ENCODE measurements at regions not wholly inside any gene's neighbourhood (a gene's known extent, or its start where the extent isn't known, plus 50 kb on each side); places are given as distances from the start of the nearest gene placed in this dataset.

- H3K79me2 ChIP-seq (ENCODE audit: control insufficient read depth, insufficient read depth, low read length, unreplicated experiment) = no peaks in the 10 kb centered on the region
- H3K27me3 ChIP-seq (ENCODE audit: insufficient read depth, low read length) = peaks cover 5% of the 10 kb centered on the region; the same call in 1 of the 2 replicates
- H3K4me3 ChIP-seq (ENCODE audit: low read depth, low read length) = no peak overlapping the region
- H2AFZ ChIP-seq (ENCODE audit: low read length, unreplicated experiment) = no peak overlapping the region
- H3K27ac ChIP-seq (ENCODE audit: low read depth, low read length) = no peak overlapping the region
- H3K4me1 ChIP-seq (ENCODE audit: control insufficient read depth, insufficient read depth, low read length, unreplicated experiment) = no peaks in the 10 kb centered on the region
- H3K36me3 ChIP-seq (ENCODE audit: insufficient read depth, low read length) = no peaks in the 10 kb centered on the region
Measured at GRCh38 chr17:34133350-34133749, 121.7 kb upstream of the CCL2 start.

GRCh38 chr17:34135841-34136240, 119.2 kb upstream of the CCL2 start:
- Histone ChIP-seq H3K79me2 (ENCODE audit: control insufficient read depth, insufficient read depth, low read length, unreplicated experiment) (no peaks in the 10 kb centered on the region), H3K4me3 (ENCODE audit: low read depth, low read length) (no peak overlapping the region), H3K27me3 (ENCODE audit: insufficient read depth, low read length) (peaks cover 18% of the 10 kb centered on the region), H3K36me3 (ENCODE audit: insufficient read depth, low read length) (no peaks in the 10 kb centered on the region), H3K4me1 (ENCODE audit: control insufficient read depth, insufficient read depth, low read length, unreplicated experiment) (no peaks in the 10 kb centered on the region), H3K27ac (ENCODE audit: low read depth, low read length) (no peak overlapping the region), H2AFZ (ENCODE audit: low read length, unreplicated experiment) (no peak overlapping the region)

- no peak overlapping the region for H3K27ac ChIP-seq (ENCODE audit: low read depth, low read length)
- no peaks in the 10 kb centered on the region for H3K79me2 ChIP-seq (ENCODE audit: control insufficient read depth, insufficient read depth, low read length, unreplicated experiment)
- no peak overlapping the region for H2AFZ ChIP-seq (ENCODE audit: low read length, unreplicated experiment)
- no peaks in the 10 kb centered on the region for H3K36me3 ChIP-seq (ENCODE audit: insufficient read depth, low read length)
- no peak overlapping the region for H3K4me3 ChIP-seq (ENCODE audit: low read depth, low read length)
- peaks cover 18% of the 10 kb centered on the region for H3K27me3 ChIP-seq (ENCODE audit: insufficient read depth, low read length)
- H3K4me1 ChIP-seq (ENCODE audit: control insufficient read depth, insufficient read depth, low read length, unreplicated experiment) = no peaks in the 10 kb centered on the region
Measured at GRCh38 chr17:34140006-34140405, 115.1 kb upstream of the CCL2 start.

- Histone ChIP-seq H2AFZ (ENCODE audit: low read length, unreplicated experiment) (no peak overlapping the region), H3K4me3 (ENCODE audit: low read depth, low read length) (no peak overlapping the region), H3K27ac (ENCODE audit: low read depth, low read length) (no peak overlapping the region), H3K27me3 (ENCODE audit: insufficient read depth, low read length) (peaks cover 18% of the 10 kb centered on the region), H3K36me3 (ENCODE audit: insufficient read depth, low read length) (no peaks in the 10 kb centered on the region), H3K79me2 (ENCODE audit: control insufficient read depth, insufficient read depth, low read length, unreplicated experiment) (no peaks in the 10 kb centered on the region), H3K4me1 (ENCODE audit: control insufficient read depth, insufficient read depth, low read length, unreplicated experiment) (no peaks in the 10 kb centered on the region)
Measured at GRCh38 chr17:34141590-34141989, 113.5 kb upstream of the CCL2 start.

GRCh38 chr17:34143430-34143829, 111.7 kb upstream of the CCL2 start:
- no peaks in the 10 kb centered on the region for H3K79me2 ChIP-seq (ENCODE audit: control insufficient read depth, insufficient read depth, low read length, unreplicated experiment)
- H3K27ac ChIP-seq (ENCODE audit: low read depth, low read length) = no peak overlapping the region

GRCh38 chr17:34146440-34147043, 108.5 kb upstream of the CCL2 start:
- no peaks in the 10 kb centered on the region for H3K4me1 ChIP-seq (ENCODE audit: control insufficient read depth, insufficient read depth, low read length, unreplicated experiment)
- no peak overlapping the region for H3K4me3 ChIP-seq (ENCODE audit: low read depth, low read length)

More at GRCh38 chr17:34143430-34143829, 111.7 kb upstream of the CCL2 start:
- Histone ChIP-seq H3K4me3 (ENCODE audit: low read depth, low read length) (no peak overlapping the region), H3K27me3 (ENCODE audit: insufficient read depth, low read length) (peaks cover 12% of the 10 kb centered on the region; the same call in 1 of the 2 replicates), H3K36me3 (ENCODE audit: insufficient read depth, low read length) (no peaks in the 10 kb centered on the region), H2AFZ (ENCODE audit: low read length, unreplicated experiment) (no peak overlapping the region), H3K4me1 (ENCODE audit: control insufficient read depth, insufficient read depth, low read length, unreplicated experiment) (no peaks in the 10 kb centered on the region)

GRCh38 chr17:34151102-34151501, 104.0 kb upstream of the CCL2 start:
- no peaks in the 10 kb centered on the region for H3K79me2 ChIP-seq (ENCODE audit: control insufficient read depth, insufficient read depth, low read length, unreplicated experiment)

More at GRCh38 chr17:34146440-34147043, 108.5 kb upstream of the CCL2 start:
- H3K27me3 ChIP-seq (ENCODE audit: insufficient read depth, low read length) = no peaks in the 10 kb centered on the region
- H3K79me2 ChIP-seq (ENCODE audit: control insufficient read depth, insufficient read depth, low read length, unreplicated experiment) = no peaks in the 10 kb centered on the region
- no peak overlapping the region for H3K27ac ChIP-seq (ENCODE audit: low read depth, low read length)
- no peak overlapping the region for H2AFZ ChIP-seq (ENCODE audit: low read length, unreplicated experiment)
- no peaks in the 10 kb centered on the region for H3K36me3 ChIP-seq (ENCODE audit: insufficient read depth, low read length)

GRCh38 chr17:34153991-34154390, 101.1 kb upstream of the CCL2 start:
- H2AFZ ChIP-seq (ENCODE audit: low read length, unreplicated experiment) = no peak overlapping the region
- H3K36me3 ChIP-seq (ENCODE audit: insufficient read depth, low read length) = no peaks in the 10 kb centered on the region
- no peaks in the 10 kb centered on the region for H3K79me2 ChIP-seq (ENCODE audit: control insufficient read depth, insufficient read depth, low read length, unreplicated experiment)
- H3K27me3 ChIP-seq (ENCODE audit: insufficient read depth, low read length) = peaks cover 57% of the 10 kb centered on the region
- H3K27ac ChIP-seq (ENCODE audit: low read depth, low read length) = no peak overlapping the region
- H3K4me3 ChIP-seq (ENCODE audit: low read depth, low read length) = no peak overlapping the region
- no peaks in the 10 kb centered on the region for H3K4me1 ChIP-seq (ENCODE audit: control insufficient read depth, insufficient read depth, low read length, unreplicated experiment)

More at GRCh38 chr17:34151102-34151501, 104.0 kb upstream of the CCL2 start:
- Histone ChIP-seq H3K27me3 (ENCODE audit: insufficient read depth, low read length) (peaks cover 30% of the 10 kb centered on the region), H3K4me1 (ENCODE audit: control insufficient read depth, insufficient read depth, low read length, unreplicated experiment) (no peaks in the 10 kb centered on the region), H3K27ac (ENCODE audit: low read depth, low read length) (no peak overlapping the region), H2AFZ (ENCODE audit: low read length, unreplicated experiment) (no peak overlapping the region), H3K4me3 (ENCODE audit: low read depth, low read length) (no peak overlapping the region), H3K36me3 (ENCODE audit: insufficient read depth, low read length) (no peaks in the 10 kb centered on the region)

- no peaks in the 10 kb centered on the region for H3K79me2 ChIP-seq (ENCODE audit: control insufficient read depth, insufficient read depth, low read length, unreplicated experiment)
- no peak overlapping the region for H3K4me3 ChIP-seq (ENCODE audit: low read depth, low read length)
Measured at GRCh38 chr17:34154961-34155730, 99.9 kb upstream of the CCL2 start.

GRCh38 chr17:34155947-34156346, 99.1 kb upstream of the CCL2 start:
- Histone ChIP-seq H3K36me3 (ENCODE audit: insufficient read depth, low read length) (no peaks in the 10 kb centered on the region), H3K27ac (ENCODE audit: low read depth, low read length) (no peak overlapping the region), H3K79me2 (ENCODE audit: control insufficient read depth, insufficient read depth, low read length, unreplicated experiment) (no peaks in the 10 kb centered on the region), H3K4me1 (ENCODE audit: control insufficient read depth, insufficient read depth, low read length, unreplicated experiment) (no peaks in the 10 kb centered on the region), H3K4me3 (ENCODE audit: low read depth, low read length) (no peak overlapping the region), H2AFZ (ENCODE audit: low read length, unreplicated experiment) (no peak overlapping the region), H3K27me3 (ENCODE audit: insufficient read depth, low read length) (peaks cover 74% of the 10 kb centered on the region)

More at GRCh38 chr17:34154961-34155730, 99.9 kb upstream of the CCL2 start:
- no peak overlapping the region for H2AFZ ChIP-seq (ENCODE audit: low read length, unreplicated experiment)
- H3K4me1 ChIP-seq (ENCODE audit: control insufficient read depth, insufficient read depth, low read length, unreplicated experiment) = no peaks in the 10 kb centered on the region
- H3K27ac ChIP-seq (ENCODE audit: low read depth, low read length) = no peak overlapping the region
- peaks cover 67% of the 10 kb centered on the region for H3K27me3 ChIP-seq (ENCODE audit: insufficient read depth, low read length)
- no peaks in the 10 kb centered on the region for H3K36me3 ChIP-seq (ENCODE audit: insufficient read depth, low read length)

GRCh38 chr17:34156401-34156740, 98.7 kb upstream of the CCL2 start:
- Histone ChIP-seq H3K79me2 (ENCODE audit: control insufficient read depth, insufficient read depth, low read length, unreplicated experiment) (no peaks in the 10 kb centered on the region), H3K4me3 (ENCODE audit: low read depth, low read length) (no peak overlapping the region), H2AFZ (ENCODE audit: low read length, unreplicated experiment) (no peak overlapping the region), H3K27ac (ENCODE audit: low read depth, low read length) (no peak overlapping the region), H3K4me1 (ENCODE audit: control insufficient read depth, insufficient read depth, low read length, unreplicated experiment) (no peaks in the 10 kb centered on the region), H3K27me3 (ENCODE audit: insufficient read depth, low read length) (peaks cover 78% of the 10 kb centered on the region), H3K36me3 (ENCODE audit: insufficient read depth, low read length) (no peaks in the 10 kb centered on the region)
